Activated CD4-positive, alpha-beta T cell treated with anti-CD3 and anti-CD28 coated beads, Interleukin-2, amount 10 ng/mL, durations not matched to agents 7 days and 5 days (primary cell): ENCODE measurements at regions not wholly inside any gene's neighbourhood (a gene's known extent, or its start where the extent isn't known, plus 50 kb on each side); places are given as distances from the start of the nearest gene placed in this dataset.

Source experiments
- CTCF ChIA-PET: fragments of 350-600 bp; sonication (Branson Sonifier 250); formaldehyde crosslinking; loops from one replicate; lab custom pipeline; 2021; ENCODE audit warnings: antibody characterized with exemption; lab: Charles Lee
- POLR2A ChIA-PET: fragments of 350-600 bp; sonication (Branson Sonifier 250); formaldehyde crosslinking; loops from one replicate; lab custom pipeline; 2021; ENCODE audit warnings: antibody characterized with exemption; lab: Charles Lee
- DNase-seq: peaks from one replicate; pipeline ENCODE4 v3.0.0-alpha.2; 2020
- H3K27ac Mint-ChIP-seq: one replicate; pipeline ENCODE4 v1.8.0; 2021; ENCODE audit warnings: mild to moderate bottlenecking, moderate library complexity, mixed read lengths
- H3K27me3 Mint-ChIP-seq: one replicate; pipeline ENCODE4 v1.8.0; 2021; ENCODE audit warnings: mixed read lengths
- H3K36me3 Mint-ChIP-seq: one replicate; pipeline ENCODE4 v1.8.0; 2021; ENCODE audit warnings: low read depth, mixed read lengths
- H3K4me1 Mint-ChIP-seq: one replicate; pipeline ENCODE4 v1.8.0; 2021; ENCODE audit warnings: mixed read lengths
- H3K4me3 Mint-ChIP-seq: one replicate; pipeline ENCODE4 v1.8.0; 2021; ENCODE audit warnings: mild to moderate bottlenecking, moderate library complexity, mixed read lengths
- H3K9me3 Mint-ChIP-seq: one replicate; pipeline ENCODE4 v1.8.0; 2021; ENCODE audit warnings: mixed read lengths

DNA sequence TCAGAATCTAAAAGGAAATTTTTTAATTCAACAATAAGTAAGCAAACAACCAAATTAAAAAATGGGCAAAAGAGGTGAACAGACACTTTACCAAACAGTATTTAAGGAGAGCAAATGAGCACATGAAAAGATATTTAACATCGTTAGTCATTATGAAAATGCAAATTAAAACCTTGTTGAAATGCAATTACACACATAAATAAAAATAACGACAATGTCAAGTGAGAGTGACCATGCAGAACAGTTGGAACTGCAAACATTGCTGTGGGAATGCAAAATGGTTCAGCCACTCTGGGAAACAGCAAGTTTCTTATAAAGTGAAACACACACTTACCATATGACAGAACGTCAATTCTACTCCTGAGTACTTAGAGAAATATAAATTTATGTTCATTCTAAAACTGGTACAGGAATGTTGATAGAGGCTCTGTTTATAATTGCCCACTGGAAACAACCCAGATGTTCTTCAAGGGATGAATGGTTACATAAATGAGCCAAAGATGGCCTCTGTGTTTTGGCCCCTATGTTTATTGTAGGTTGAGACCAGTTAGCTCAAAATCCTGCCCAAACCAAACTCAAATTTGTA, 678.1 kb downstream of the UQCRFS1 start:
- ChIA-PET CTCF (no interaction called here), POLR2A (no interaction called here)
- no peak for DNase-seq
- H3K9me3 Mint-ChIP-seq = peaks cover 7% of the 10 kb centered on the region
- H3K27me3 Mint-ChIP-seq = no peaks in the 10 kb centered on the region
- no peaks in the 10 kb centered on the region for H3K4me1 Mint-ChIP-seq
- no peaks in the 10 kb centered on the region for H3K36me3 Mint-ChIP-seq
- no peak overlapping the region for H3K27ac Mint-ChIP-seq
- H3K4me3 Mint-ChIP-seq = no peak overlapping the region

GRCh38 chr19:28532765-28533341, 680.1 kb downstream of the UQCRFS1 start:
- POLR2A ChIA-PET = no interaction called here
- Mint-ChIP-seq H3K36me3 (no peaks in the 10 kb centered on the region), H3K4me1 (no peaks in the 10 kb centered on the region), H3K27me3 (no peaks in the 10 kb centered on the region), H3K27ac (no peak overlapping the region), H3K9me3 (peaks cover 4% of the 10 kb centered on the region), H3K4me3 (no peak overlapping the region)
- CTCF ChIA-PET = no interaction called here
- DNase-seq = no peak

GRCh38 chr19:28531979-28532378, 681.0 kb downstream of the UQCRFS1 start:
- H3K36me3 Mint-ChIP-seq = no peaks in the 10 kb centered on the region
- CTCF ChIA-PET = no interaction called here
- no peaks in the 10 kb centered on the region for H3K4me1 Mint-ChIP-seq
- POLR2A ChIA-PET = no interaction called here
- H3K4me3 Mint-ChIP-seq = no peak overlapping the region
- no peak overlapping the region for H3K27ac Mint-ChIP-seq
- no peak for DNase-seq
- H3K9me3 Mint-ChIP-seq = peaks cover 2% of the 10 kb centered on the region
- H3K27me3 Mint-ChIP-seq = no peaks in the 10 kb centered on the region

DNA sequence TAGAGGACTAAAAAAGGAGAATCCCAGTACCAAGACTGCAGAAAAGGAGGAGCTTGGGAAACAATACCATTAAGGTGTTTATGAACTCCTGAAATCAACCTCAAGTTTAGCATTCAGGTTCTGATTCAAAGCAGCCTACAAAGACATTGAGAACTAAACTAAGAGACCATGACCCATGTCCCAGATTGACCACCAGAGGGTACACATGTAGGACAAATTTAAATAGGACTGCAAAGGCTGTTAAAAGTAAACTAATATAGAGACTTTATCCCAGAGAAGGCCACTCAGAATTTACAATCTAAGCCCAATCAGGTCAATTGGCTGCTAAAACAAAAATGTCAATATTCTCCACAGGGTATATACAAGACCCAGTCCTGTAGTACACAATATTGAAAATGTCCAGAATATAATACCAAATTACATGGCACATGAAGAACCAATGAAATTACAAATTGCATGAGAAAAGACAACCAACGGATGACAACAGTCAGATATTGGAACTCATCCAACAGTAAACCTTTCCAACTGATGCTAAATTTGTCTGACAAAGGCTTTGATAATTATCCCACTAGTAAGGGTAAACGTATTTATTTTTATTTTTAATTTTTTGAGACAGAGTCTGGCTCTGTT, 682.4 kb downstream of the UQCRFS1 start:
- ChIA-PET POLR2A (no interaction called here), CTCF (interaction anchor here (0.7 kb wide), 1 partner anchor 28 kb away, joined by 3 read pairs; no protein-coding TSS in a partner anchor)
- Mint-ChIP-seq H3K4me3 (no peak overlapping the region), H3K36me3 (no peaks in the 10 kb centered on the region), H3K27ac (no peak overlapping the region), H3K27me3 (no peaks in the 10 kb centered on the region), H3K9me3 (peaks cover 2% of the 10 kb centered on the region), H3K4me1 (no peaks in the 10 kb centered on the region)
- no peak for DNase-seq

DNA sequence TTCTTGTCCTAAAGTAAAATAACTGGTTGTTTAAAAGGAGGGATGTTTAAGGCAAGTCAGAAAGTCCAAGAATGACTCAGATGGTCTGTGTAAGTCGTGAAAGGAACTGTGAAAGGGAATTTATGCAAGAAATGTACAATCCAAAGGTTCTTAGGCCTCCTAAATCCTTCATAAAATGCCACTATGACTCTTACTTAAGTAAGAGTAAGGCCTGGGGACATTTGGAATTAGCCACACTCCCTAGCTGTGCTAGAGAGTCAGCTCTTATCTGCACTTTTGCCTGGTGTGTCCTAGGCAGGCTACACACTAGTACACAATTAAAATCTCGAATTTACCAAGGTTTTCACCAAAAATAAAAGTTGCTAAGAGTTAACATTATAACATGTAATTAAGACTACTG, 686.9 kb downstream of the UQCRFS1 start:
- CTCF ChIA-PET = no interaction called here
- Mint-ChIP-seq H3K4me1 (no peaks in the 10 kb centered on the region), H3K27me3 (no peaks in the 10 kb centered on the region), H3K9me3 (no peaks in the 10 kb centered on the region), H3K27ac (no peak overlapping the region), H3K4me3 (no peak overlapping the region), H3K36me3 (no peaks in the 10 kb centered on the region)
- DNase-seq = no peak
- POLR2A ChIA-PET = no interaction called here

- H3K27me3 Mint-ChIP-seq = no peaks in the 10 kb centered on the region
- no peak overlapping the region for H3K4me3 Mint-ChIP-seq
- H3K27ac Mint-ChIP-seq = no peak overlapping the region
- H3K9me3 Mint-ChIP-seq = peaks cover 2% of the 10 kb centered on the region
- H3K4me1 Mint-ChIP-seq = no peaks in the 10 kb centered on the region
- ChIA-PET CTCF (interaction anchor here (0.7 kb wide), 1 partner anchor 14 kb away, joined by 3 read pairs; no protein-coding TSS in a partner anchor), POLR2A (interaction anchor here (0.7 kb wide), 1 partner anchor 169 kb away, joined by 4 read pairs; no protein-coding TSS in a partner anchor)
- no peaks in the 10 kb centered on the region for H3K36me3 Mint-ChIP-seq
- no peak for DNase-seq
Measured at GRCh38 chr19:28523619-28524018, 689.3 kb downstream of the UQCRFS1 start.

- ChIA-PET POLR2A (no interaction called here), CTCF (no interaction called here)
- DNase-seq = no peak
Measured at GRCh38 chr19:28522545-28522922, 690.4 kb downstream of the UQCRFS1 start.

DNA sequence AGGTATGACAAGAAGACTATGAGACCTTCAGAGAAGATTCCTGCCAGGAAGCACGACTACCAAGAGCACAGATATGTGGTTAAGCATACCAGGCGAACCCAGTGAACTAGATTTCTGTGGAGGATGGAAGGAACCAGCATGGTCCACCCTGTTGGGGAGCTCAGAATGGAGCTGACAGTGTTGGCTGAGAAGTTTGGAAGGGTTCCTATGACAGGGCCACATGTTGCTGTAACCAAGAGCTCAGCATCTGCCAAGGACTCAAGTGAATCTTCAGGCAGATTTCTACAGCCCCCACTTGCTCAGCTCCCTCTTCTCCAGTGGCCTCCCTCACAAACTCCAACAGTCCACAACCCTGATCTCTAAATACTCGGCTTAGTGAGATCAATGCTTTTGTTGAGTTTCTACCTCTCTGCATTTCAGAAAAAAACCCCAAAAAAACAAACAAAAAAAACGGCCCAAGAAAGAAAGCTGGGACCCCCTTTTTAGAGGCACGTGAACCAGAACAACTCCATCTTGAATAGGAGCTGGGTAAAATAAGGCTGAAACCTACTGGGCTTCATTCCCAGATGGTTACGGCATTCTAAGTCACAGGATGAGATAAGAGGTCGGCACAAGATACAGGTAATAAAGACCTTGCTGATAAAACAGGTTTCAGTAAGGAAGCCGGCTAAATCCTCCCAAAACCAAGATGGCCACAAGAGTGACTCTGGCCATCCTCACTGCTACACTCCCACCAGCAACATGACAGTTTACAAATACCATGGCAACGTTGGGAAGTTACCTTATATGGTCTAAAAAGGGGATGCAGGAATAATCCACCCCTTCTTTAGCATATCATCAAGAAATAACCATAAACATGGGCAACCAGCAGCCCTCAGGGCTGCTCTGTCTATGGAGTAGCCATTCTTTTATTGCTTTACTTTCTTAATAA, 691.1 kb downstream of the UQCRFS1 start:
- no peak overlapping the region for H3K27ac Mint-ChIP-seq
- no peak overlapping the region for H3K4me3 Mint-ChIP-seq
- DNase-seq = no peak
- H3K4me1 Mint-ChIP-seq = no peaks in the 10 kb centered on the region
- H3K27me3 Mint-ChIP-seq = no peaks in the 10 kb centered on the region
- POLR2A ChIA-PET = no interaction called here
- peaks cover 2% of the 10 kb centered on the region for H3K9me3 Mint-ChIP-seq
- H3K36me3 Mint-ChIP-seq = no peaks in the 10 kb centered on the region
- CTCF ChIA-PET = no interaction called here

More at GRCh38 chr19:28522545-28522922, 690.4 kb downstream of the UQCRFS1 start:
- Mint-ChIP-seq H3K36me3 (no peaks in the 10 kb centered on the region), H3K4me3 (no peak overlapping the region), H3K27ac (no peak overlapping the region), H3K4me1 (no peaks in the 10 kb centered on the region), H3K27me3 (no peaks in the 10 kb centered on the region), H3K9me3 (peaks cover 2% of the 10 kb centered on the region)

GRCh38 chr19:28520998-28521568, 691.9 kb downstream of the UQCRFS1 start:
- Mint-ChIP-seq H3K4me1 (no peaks in the 10 kb centered on the region), H3K9me3 (peaks cover 2% of the 10 kb centered on the region), H3K4me3 (no peak overlapping the region), H3K36me3 (no peaks in the 10 kb centered on the region), H3K27me3 (no peaks in the 10 kb centered on the region), H3K27ac (no peak overlapping the region)
- POLR2A ChIA-PET = no interaction called here
- CTCF ChIA-PET = no interaction called here
- no peak for DNase-seq

GRCh38 chr19:28519952-28520861, 692.7 kb downstream of the UQCRFS1 start:
- ChIA-PET CTCF (no interaction called here), POLR2A (no interaction called here)
- no peak overlapping the region for H3K4me3 Mint-ChIP-seq
- no peaks in the 10 kb centered on the region for H3K27me3 Mint-ChIP-seq
- no peaks in the 10 kb centered on the region for H3K36me3 Mint-ChIP-seq
- no peak overlapping the region for H3K27ac Mint-ChIP-seq
- H3K4me1 Mint-ChIP-seq = no peaks in the 10 kb centered on the region
- H3K9me3 Mint-ChIP-seq = peaks cover 2% of the 10 kb centered on the region
- DNase-seq = no peak

- Mint-ChIP-seq H3K27ac (no peak overlapping the region), H3K9me3 (peaks cover 2% of the 10 kb centered on the region), H3K4me1 (no peaks in the 10 kb centered on the region), H3K27me3 (no peaks in the 10 kb centered on the region), H3K36me3 (no peaks in the 10 kb centered on the region), H3K4me3 (no peak overlapping the region)
- ChIA-PET POLR2A (no interaction called here), CTCF (interaction anchor here (0.7 kb wide), 1 partner anchor 75 kb away, joined by 4 read pairs; no protein-coding TSS in a partner anchor)
- no peak for DNase-seq
Measured at GRCh38 chr19:28519218-28519779, 693.7 kb downstream of the UQCRFS1 start.
